D341Med (cell line): ENCODE measurements at regions not wholly inside any gene's neighbourhood (a gene's known extent, or its start where the extent isn't known, plus 50 kb on each side); places are given as distances from the start of the nearest gene placed in this dataset.
"Not testable (repeated sequence)": the region's sequence is repeated elsewhere in the genome, so short reads cannot be mapped to it uniquely, and the experiment has no call there.

Source experiments
- DNase-seq: peaks from one replicate; pipeline ENCODE4 v3.0.0; 2012; ENCODE audit warnings: low spot score

GRCh38 chr12:92061061-92061460 is 84.6 kb downstream of the BTG1 start:
- DNase-seq = no peak

GRCh38 chr12:92059960-92060359 is 85.7 kb downstream of the BTG1 start:
- DNase-seq = no peak

GRCh38 chr12:92058664-92059063 is 87.0 kb downstream of the BTG1 start:
- DNase-seq = no peak

DNA sequence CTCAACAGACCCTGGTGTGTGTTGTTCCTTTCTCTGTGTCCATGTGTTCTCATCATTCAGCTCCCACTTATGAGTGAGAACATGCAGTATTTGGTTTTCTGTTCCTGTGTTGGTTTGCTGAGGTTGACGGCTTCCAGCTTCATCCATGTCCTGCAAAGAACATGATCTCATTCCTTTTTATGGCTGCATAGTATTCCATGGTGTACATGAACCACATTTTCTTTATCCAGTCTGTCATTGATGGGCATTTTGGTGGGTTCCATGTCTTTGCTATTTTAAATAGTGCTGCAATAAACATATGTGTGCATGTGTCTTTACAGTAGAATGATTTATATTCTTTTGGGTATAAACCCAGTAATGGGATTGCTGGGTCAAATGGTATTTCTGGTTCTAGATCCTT is 88.9 kb downstream of the BTG1 start:
- not testable (repeated sequence) for DNase-seq

DNA sequence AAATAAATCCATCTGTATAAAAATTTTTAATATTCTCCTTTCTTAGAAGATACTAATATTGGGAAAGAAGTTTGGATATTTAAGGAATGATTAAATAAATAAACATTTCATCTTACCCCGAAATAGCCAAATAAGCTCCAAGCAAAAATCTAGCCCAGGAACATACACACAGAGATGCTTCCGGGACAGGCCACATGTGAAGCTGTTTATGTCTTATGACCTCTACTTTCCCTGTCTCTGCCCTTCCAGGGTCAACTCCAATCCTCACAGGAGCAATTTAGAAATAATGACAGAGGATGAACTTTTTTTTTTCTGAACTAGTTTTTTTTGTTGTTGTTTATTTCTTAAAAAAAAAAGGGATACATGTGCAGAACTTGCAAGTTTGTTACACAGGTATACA is 89.4 kb downstream of the BTG1 start:
- no peak for DNase-seq

- DNase-seq = no peak
Measured at GRCh38 chr12:92055877-92056276, 89.8 kb downstream of the BTG1 start.

GRCh38 chr12:92051441-92051840 is 94.2 kb downstream of the BTG1 start:
- DNase-seq = no peak

DNA sequence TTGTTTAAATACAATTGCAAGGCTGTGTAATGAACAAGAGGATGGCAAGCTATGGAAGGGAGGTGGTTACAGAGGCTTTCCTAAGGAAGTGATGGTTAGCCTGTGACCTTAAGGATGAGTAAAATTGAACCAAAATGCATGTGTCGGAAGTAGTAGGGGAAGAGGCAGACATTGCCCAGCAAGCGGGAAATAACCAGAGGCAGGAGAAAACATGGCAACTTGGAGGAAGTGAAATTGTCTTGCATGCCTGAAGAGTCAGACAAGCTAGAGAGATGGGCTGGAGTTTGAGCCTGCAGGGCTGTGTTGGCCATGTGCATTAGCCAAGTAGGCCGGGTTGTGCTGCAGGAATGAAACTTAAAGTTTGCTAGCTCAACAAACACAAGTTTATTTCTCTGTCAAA is 96.2 kb downstream of the BTG1 start:
- DNase-seq = no peak

DNA sequence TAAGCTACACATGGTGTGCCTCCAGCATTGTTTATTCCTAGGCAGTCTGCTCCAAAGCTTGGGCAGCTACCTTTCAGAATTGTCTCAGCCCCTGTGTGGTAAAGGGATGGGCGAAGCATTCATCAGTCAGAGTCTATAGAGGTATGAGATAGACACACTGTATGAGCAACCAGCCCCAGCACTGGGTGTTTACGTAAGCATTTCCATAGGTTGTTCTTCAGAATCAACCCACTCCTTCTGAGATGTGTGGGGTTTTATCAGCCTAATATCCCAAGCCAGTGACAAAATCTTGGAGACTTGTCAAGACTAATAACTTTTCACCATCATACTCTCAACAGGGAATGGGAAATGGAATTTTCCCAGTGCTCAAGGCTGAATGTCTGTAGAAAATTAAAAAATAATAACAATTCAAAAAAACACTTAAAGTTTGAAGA is 98.2 kb downstream of the BTG1 start:
- no peak for DNase-seq

- no peak for DNase-seq
Measured at GRCh38 chr12:92046557-92047392, 98.9 kb downstream of the BTG1 start.

GRCh38 chr12:92045852-92046251 is 99.8 kb downstream of the BTG1 start:
- DNase-seq = no peak

- no peak for DNase-seq
Measured at GRCh38 chr12:92044435-92044834, 101.2 kb downstream of the BTG1 start.

DNA sequence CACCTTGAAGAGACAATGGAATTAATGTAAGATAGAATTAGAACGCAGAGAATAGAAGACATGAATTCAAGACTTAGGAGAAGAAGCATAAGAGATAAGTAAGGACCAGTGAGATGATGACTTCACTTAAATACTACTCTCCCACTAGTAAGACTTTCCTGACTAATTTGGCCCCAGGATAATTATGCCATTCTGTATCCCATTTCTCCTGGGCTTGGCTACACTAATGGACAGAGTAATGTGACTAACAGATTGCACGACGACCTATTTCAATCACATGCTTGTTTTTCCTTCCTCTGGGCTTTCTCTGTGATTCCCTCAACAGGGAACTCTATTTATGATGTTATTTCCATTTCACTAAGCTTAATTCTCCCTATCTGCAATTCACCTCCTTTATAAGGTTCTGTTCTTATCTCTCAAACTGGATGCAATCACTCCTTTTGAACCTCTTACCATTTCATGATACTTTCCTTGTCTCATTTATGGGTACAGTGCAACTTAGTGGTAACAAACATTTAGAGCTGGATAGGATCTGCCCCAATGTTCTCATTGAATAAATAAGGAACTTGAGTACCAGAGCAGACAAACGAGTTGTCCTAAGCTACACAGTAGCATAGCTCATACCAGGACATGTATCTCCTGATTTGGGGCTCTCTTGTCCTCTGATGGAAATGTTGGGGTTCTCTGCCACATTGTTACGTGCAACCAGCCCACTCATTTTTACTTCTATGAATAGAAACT is 102.7 kb downstream of the BTG1 start:
- DNase-seq = no peak

- no peak for DNase-seq
Measured at GRCh38 chr12:92041742-92042141, 103.9 kb downstream of the BTG1 start.

DNA sequence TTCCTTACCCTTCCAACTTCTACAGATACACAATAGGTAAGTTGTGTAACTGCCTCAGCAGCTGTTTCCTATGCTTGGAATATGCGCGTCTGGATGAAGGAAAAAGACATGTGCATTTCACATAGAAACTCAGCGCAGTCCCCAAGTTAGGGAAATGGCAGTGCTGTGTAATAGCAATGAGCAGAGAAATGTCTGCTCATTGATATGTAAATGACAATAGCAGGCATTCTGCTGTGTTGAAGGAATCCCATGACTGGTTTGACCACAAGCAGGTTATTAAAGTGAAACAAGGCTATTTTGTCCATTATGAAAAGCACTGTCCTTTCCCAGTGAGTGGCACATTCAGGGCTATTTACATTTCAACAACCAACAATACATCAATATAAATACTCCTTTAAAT is 106.6 kb downstream of the BTG1 start:
- DNase-seq = no peak

- DNase-seq = no peak
Measured at GRCh38 chr12:92038476-92038875, 107.2 kb downstream of the BTG1 start.

DNA sequence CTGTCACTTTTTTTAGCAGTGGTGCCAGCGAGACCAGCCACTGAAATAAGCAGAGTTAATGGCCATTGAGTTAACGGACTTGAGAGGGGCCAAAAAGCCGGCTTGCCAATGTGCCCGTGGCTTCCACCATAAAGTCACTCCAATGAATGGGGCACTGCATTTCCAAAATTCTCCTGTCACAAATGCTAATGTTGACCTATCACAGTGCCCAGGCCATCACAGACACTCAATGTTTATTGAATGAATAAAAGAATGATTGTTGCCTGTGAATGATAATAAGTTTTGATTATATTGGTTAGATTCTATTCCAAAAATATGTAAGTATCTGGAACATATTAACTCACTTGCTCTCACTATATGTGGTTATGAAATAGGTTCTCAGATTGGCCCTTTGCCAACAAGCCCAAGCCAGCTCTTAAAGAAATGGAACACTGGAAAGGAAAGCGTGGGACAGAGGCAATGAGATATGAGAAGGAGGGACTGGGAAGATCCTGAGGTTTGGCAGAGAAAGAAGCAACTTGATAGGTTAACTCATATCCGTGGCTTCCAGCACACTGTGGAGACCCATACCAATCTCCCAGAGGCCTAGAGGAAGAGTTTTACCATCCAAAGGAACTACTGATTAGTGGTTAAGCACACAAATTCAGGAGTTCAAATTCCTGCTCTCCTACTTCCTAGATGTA is 108.7 kb downstream of the BTG1 start:
- no peak for DNase-seq

GRCh38 chr12:92036061-92036620 is 109.5 kb downstream of the BTG1 start:
- DNase-seq = no peak

- no peak for DNase-seq
Measured at GRCh38 chr12:92035477-92035876, 110.2 kb downstream of the BTG1 start.

DNA sequence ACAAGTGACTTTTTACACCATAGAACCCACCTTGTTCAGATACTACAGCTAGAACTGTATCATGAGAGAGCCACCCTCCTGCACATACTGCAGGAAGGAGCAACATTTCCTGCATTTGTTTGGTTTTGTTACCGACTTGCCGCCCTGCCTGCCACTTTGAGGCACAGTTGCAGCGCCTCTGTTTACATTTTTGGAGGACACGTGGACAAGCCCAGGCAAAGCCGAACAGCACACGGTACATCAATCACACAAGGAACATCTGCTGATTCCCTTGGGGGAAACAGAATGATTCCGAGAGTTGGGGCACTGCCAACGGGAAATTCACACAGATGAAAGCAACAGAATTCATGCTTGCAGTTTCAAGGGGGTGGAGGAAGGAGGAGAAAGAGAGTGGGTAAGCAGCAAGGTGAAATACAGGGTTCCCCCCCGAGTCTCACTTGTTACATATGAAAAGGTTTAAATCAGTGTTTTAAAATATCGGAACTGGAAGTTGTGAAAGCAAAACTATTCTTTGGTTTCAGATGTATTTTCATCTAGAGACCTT is 110.7 kb downstream of the BTG1 start:
- peak; percentile 45 for DNase-seq

- DNase-seq = no peak
Measured at GRCh38 chr12:92034083-92034482, 111.6 kb downstream of the BTG1 start.

DNA sequence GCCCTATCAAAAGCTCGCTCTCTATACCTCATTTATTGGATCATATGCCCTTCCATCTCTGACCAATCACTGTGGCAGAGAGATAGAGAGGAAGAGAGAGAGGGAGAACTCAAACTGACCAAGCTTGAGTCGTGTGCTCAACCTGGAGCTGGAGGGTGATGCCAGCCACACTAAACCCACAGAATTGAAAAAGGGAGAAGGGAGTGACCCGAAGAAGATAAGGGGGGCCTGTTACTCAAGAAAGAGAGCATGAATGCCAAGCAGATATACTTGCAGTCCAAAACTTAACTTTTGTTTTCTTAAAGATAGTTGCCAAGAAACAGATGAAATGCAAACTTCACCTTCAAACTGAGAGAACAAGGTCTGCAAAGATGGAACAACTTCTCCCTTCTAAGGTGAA is 112.7 kb downstream of the BTG1 start:
- no peak for DNase-seq
